Activated CD4-positive, alpha-beta T cell treated with anti-CD3 and anti-CD28 coated beads, Interleukin-2, amount 50 U/mL, for 1 hour (primary cell): ENCODE measurements at regions not wholly inside any gene's neighbourhood (a gene's known extent, or its start where the extent isn't known, plus 50 kb on each side); places are given as distances from the start of the nearest gene placed in this dataset.

Experiments
- DNase-seq: peaks from one replicate; pipeline ENCODE4 v3.0.0-alpha.2; 2020

DNA sequence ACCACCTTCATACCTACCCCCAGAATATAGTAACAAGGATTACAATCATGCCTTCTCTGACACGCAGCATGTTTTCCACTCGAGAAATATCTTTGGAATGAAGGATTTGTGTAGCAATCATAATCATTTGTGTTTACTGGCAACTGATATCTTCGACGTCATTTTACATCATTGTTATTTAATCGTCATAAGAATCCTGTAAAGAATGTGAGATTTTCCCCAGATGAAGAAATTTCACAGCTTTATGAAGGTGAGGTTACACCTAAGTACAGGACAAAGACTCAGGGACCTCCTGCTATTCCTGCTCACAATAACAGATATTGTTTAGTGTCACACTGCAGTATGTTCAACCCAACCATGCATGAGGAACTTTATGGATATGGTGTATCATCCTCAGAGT lies 198.2 kb upstream of the LDB2 start:
- no peak for DNase-seq

DNA sequence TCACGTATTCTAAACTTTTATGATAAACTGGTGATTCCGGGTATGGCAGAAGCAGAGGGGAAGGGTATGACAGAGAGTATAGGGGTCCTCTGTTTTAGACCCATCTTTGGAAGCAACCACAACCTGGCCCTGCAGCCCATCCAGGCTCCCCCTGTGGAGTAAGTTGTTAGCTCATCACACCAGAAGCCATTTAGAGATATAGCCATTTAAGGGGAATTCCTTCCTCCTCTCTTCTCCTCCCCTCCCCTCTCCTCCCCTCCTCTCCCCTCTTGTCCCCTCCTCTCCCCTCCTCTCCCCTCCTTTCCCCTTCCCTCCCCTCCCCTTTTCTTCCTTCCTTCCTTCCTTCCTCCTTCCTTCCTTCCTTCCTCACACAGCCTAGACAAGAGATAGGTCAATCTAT lies 197.3 kb upstream of the LDB2 start:
- DNase-seq, result no peak

DNA sequence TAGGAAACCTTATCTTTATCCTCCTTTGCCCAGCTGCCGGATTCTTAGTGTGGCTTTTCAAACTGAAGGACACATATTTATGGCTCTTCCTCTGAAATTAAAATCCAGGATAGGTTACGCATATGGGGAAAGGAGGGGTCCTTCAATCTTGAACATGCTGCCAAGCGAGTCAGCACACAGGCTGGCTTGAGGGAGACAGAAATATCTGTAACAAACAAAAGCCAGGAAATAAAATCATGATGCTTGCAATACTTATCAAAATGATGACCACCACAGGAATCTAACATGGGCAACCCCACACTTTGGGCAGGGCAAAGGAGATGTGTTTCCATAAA lies 196.4 kb upstream of the LDB2 start:
- no peak for DNase-seq

DNA sequence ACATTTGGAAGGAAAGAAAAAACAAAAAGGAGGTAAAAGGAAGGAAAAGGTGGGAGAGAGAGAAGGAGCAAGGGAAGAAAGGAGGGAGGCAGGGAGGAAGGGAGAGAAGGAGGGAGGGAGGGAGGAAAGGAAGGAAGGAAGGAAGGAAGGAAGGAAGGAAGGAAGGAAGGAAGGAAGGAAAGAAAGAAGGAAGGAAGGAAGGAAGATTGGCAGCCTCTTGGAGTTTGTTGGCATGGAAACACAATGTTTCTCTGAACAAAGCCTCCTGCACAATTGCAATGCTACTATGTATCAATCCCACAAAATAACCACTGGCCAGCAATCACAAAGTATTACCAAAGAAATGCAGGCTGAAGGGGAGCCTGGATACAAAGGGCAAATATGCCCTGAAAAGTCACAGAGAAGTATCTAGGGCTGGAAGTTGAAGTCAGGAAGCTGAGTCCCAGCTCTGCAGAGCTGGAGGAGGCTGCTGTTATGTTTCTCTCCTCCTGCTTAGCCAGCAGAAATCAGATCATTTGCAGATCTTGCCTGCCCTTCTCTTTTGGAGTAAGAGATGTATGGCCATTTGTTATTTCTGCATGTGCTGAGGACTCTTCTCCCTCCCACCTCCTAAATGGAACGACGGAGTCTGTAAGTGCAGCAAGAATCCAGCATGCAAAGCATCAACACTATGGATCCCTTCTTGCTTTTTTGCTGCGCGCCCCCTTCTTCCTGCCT lies 195.9 kb upstream of the LDB2 start:
- DNase-seq, result no peak

DNA sequence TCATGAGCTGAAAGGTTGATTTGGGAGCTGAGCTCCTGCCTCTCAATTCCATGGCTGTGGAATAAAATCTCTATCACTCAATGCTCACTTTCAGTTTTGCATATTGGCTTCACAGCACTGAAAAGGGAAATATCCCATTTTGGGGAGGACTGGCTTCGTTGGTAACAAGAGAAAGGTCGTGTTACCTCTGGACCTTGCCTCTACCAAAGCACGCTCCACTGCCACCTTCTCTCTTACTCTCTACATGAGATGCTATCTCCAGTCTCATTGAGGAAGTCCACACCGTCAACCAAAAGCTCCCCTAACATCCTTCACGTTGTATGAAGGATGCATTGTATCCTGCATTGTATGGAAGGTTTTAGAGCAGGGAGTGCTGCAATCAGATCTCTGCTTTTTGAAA lies 195.0 kb upstream of the LDB2 start:
- no peak for DNase-seq

DNA sequence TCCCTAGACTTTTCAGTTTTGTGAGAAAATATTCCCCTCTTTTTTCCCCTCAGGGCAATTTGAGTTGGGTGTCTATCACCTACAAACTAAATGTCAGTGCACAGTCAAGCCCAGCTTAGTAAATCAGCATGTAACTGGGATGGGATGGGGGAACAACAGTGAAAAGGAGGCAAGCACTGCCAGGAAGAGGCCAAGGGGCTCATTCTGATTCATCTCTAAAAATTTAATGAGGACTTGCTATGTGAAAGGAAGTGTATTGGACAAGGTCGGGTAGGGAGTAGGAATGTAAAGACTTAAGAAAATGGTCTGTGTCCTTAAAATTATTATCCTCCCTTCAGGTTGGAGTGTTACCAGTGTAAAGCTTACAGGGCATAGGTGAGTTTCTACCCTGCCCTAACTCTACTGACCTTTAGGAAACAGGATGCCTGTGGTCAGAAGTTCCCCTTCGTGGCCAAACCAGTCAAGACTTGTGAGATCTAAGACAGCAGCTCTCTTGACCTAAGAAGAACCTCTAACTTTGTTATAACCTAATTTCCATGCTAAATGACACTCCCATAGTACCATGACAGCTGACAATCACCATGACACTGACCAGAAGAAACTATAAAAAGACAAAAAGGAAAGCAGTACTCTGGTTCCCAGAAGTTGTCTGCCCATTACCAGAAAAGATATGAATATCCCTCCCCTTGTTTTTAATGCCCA lies 194.4 kb upstream of the LDB2 start:
- no peak for DNase-seq

DNA sequence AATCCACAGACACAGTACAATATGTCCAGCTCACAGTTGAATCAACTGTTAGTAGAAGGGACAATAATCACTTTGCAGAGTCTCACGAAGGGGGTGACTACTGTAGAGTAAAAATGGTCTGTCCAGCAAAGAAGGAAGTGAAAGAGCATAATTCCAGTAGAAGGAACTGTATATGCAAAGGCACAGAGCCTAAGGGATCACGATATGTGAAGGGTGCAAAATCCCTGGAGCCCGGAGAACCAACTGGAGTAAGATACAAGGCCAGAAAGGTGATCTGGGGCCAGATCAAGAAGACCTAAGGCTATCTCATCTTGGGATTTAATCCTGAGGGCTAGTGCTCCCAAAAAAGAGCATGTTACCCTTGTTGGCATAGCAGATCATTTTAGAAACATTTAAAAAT lies 192.7 kb upstream of the LDB2 start:
- no peak for DNase-seq

DNA sequence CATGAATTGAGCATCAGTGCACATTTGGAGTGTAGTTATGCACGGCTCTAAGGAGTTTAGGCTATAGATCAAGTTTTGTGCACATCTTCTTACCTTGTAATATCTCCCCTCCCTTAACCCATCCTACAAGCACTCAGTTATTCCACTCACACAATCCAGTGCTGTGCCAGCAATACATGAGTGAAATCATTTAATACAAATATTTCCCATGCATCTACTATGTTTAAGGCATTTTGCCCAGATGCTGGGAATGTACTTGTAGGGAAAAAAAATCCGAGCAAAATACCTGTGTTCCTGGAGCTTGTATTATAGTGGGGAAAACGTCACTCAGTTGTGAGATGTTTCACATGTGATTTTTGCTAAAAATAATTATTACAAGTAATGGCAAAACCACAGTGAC lies 191.6 kb upstream of the LDB2 start:
- DNase-seq, result no peak

DNA sequence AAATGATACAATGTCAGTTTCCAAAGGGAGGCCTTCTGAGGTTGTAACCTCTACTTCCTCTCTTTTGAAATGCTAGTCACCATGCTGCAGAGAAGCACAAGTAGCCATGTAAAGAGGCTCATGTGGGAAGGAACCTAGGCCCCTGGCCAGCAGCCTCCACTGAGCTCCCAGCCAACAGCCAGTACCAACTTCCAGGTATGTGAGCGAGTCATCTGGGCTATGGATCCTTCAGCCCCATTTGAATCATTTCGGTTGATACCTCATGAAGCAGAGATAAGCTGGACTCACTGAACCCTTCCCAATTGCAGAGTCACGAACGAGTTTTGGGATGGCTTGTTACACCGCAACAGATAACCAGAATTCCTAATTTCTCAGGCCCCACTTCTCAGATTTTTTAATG lies 187.0 kb upstream of the LDB2 start:
- DNase-seq, result no peak

DNA sequence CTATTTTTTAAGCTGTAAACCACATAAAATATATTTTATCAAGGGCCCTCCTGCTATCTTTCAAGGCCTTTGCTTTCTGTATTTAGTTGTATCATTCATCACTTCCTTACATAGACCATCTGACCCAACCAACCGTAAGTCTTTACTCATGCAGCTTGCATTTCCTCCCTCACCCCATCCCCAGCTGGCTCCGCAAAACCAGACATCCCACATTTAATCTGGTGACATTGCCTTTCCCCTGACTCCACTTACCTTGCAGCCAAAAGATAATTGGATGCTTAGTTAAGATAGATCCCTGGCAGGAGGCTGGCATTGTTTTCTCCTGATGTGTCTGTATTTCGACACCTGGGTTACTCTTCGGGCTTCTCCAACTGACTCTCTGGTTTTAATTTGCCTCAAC lies 183.7 kb upstream of the LDB2 start:
- no peak for DNase-seq

DNA sequence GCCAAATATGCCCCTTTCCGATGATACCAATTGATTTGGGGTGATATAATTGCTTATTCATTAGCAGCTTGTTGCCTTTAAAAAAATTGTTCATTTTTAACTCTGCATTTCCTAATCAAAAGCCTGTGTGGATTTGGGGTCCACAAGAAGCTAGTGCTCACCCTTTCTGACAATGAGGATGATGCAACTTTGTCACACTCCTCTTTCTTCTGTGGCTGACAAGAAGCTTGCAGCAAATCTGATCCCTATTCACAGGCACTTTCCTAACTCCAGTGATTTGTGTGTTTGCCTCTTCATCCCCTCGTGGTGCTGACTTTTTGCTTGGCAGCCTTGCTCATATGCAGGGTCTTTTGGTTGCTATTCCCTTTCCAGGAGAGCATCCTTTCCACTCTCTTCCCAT lies 182.7 kb upstream of the LDB2 start:
- no peak for DNase-seq

DNA sequence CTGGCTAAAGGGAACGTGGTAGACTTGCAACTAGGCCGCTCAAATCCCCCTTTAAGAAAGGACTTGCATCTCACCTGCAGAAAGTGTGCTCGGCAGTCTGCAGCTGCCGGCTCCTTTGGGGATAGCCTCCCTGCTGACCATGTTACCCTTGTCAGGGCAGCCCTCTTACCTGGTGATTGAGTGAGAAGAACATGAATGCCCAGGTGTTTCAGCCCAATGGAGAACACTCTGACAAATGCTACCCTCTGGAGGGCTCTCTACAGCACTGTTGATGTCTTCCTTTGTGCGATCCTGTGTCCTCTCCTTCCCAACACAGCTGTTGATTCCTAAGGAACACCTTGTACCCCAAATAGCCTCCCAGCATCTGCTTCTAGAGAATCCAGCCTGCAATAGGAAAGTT lies 178.7 kb upstream of the LDB2 start:
- no peak for DNase-seq

DNA sequence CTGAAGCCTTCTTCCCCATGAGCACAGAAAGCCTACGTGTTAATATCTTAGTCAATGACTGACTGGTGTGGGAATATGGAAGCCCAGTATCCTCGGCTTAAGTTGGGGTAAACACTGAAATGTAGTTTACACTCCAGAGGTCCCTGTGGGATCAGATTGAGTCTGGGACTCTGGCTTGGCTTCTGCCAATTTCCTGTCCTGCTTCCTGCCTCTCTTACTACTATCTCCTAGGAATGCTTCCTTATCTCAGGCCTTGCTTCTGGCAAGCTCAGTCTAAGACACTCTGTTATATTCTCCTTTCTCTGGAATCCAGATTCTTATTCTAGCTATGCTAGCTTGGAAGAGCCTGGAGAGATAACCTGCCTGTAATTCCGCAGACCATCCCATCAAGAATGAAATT lies 174.0 kb upstream of the LDB2 start:
- DNase-seq, result no peak

DNA sequence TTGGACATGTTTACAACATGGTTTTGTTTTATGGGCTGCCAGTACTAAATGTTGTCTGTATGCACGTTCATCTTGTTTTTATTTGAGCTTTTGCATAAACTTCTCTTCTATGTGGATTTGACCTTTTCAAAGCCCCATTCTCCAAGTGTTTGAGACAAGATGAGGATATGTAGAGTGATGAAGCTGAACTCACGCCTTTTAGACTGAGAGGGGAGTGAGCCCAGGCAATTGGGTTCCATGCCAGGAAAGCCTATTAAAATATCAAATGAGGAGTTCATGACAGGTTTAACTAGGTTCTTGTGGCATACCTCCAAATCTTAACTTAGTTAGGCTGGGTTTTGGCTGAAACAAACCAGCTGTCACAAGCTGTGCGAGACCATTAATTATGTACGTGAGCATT lies 170.4 kb upstream of the LDB2 start:
- DNase-seq, result no peak

DNA sequence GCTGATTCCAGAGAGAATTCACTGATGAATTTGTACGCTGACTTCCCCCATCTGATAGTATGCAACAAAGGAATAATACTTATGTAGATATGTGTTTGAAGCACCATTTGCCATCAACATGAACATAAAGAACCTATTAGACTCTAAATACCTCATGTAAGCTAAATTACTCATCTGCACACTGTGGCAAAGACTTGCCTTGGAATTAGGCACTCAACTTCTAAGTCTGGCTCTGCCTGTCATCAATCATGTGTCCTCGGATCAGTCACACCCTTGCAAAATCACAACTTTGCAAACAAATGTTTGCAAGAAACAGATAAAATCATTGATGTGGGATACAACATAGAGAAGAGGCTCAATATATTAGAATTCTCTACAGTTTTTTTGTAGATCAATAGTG lies 169.9 kb upstream of the LDB2 start:
- no peak for DNase-seq

DNA sequence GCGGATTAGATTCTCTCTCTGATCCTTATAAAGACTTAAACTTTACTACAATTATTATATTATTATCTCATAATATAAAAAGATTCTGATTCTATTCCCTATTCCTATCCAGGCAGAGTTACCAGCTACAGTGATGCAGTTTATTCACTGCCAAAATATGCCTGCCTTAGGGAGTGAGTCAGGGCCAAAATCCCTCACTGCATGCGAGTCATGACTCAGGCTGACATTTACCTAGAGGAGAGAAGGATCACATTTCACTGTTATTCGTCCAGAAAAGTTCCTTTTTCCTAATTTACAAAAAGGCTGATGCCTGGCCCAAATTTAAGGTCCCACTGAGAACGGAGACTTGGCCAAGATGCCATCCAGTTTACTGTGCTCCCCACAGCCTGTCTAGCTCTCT lies 168.5 kb upstream of the LDB2 start:
- no peak for DNase-seq

DNA sequence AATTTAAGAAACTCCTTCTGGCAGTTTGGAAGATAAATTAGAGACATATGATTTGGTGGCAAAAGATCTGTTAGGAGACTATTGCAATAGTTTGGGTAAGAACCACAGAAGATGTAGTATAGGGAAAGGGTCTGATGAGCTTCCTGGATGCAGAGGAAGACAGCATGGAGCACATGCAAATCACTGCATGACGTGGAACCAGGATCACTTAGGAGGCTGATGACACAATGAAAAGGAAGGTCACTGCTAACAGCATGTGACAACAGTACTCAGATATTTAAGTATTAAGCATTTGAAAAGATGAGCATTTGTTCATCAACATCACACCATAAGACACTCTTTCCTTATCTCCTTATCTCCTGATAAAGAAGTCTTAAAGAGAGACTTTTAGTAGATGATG lies 167.8 kb upstream of the LDB2 start:
- DNase-seq, result no peak

DNA sequence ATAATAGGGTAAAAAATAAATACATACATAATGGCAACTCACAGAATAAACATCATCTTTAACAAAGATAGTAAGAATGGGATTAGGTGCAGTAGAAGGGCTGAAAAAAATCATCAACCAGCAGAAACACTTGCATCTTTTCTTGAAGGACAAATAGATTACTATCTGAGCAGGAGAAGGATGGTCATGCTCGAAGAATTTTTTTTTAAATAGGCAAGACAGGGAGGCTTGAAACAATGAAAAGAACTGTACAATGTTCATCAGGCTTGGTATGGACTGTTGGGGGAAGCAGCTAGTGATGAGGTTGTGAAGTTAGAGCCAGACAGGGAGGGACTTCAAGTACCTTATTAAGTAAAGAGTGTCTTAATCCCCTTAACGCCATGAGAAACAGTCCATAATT lies 167.4 kb upstream of the LDB2 start:
- no peak for DNase-seq

DNA sequence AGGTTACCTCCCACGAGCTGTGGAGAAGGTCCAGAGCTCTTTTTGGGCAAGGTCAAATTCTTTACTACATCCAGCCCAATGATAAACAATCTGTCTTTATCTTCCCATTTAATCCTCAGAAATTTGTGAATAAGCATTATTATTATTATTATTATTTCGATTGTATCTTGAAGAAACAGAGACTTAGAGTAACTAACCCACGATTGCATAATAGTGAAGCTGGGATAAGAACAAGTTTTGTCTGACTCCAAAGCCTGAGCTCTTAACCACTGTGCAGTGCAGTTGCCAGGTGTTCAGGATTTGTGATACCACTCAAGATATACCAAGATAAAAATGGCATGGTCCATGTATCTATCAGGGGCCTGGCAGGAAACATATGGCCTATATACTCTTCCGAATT lies 166.5 kb upstream of the LDB2 start:
- no peak for DNase-seq

DNA sequence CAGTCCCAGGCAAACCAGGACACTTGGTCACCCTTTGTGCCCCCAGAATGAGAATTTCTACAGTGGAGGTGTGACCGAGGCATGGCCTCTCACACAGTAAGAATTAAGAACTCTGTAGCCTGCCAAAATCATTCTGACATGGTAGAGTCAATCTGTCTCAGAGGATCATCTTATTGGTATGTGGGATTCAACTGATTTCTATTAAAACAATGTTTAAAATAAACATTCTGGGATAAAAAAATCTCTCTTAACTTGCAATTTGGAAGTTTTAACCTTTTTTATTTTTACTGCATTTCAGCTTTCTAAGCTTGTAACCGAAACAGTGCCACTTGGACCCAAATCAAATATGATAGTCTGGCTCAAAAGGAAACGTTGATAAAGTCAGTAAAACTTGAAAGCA lies 165.4 kb upstream of the LDB2 start:
- no peak for DNase-seq

DNA sequence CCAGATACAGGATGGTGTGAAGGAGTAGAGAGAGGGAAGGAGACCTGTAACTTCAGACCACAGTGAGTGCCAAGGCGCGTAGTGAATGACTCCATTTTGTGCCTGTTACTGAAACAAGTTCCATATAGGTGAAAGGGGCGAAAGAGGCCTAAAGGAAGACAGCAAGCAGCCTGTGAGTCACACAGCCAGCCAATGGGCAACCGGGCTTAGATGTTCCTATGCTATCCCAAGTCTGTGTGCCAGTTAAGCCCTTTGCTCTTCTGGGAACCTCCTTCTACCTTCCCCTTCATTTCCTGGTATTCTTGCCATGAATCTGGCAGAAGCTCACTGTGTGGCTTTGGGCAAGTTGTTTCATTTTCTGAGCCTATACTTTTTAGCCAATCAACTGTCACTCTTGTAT lies 161.8 kb upstream of the LDB2 start:
- no peak for DNase-seq

DNA sequence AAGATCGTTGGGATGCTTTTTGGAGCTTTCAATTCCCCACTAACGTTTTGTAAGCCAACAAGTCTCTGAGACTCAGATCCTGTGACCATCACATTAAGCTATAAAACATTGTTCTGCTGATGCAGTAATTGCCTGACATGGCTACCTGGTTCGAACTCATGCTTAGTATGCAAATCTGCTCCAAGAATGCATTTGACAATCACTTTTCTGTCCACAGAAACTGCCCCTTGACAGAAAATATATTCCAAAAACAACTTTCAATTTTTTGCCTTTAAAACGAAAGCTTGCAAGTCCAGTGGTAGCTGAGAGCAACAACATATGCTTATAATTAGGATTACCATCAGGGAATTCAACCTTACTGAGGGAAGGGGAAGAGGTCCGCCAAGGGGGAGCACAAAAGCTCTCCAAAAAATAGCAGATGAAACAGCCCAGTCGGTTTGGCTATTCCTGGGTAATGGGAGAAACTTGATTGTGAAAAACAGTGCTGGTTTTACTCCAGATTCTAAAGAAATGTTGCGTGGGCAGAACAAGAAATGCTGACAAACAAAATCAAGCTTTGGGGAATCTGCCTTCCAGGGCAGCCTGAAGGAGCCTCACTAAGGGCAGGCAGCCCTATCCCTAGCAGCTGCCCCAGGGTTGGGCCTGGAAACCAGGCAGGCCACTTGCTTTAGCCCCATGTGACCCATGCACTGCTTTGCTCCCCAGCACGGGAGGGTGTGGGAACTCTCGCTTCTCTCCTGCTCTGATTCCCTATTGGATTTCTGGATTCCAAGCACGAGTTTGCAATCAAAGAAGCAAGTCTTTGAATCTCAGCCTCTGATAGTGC lies 160.7 kb upstream of the LDB2 start:
- DNase-seq, result no peak

DNA sequence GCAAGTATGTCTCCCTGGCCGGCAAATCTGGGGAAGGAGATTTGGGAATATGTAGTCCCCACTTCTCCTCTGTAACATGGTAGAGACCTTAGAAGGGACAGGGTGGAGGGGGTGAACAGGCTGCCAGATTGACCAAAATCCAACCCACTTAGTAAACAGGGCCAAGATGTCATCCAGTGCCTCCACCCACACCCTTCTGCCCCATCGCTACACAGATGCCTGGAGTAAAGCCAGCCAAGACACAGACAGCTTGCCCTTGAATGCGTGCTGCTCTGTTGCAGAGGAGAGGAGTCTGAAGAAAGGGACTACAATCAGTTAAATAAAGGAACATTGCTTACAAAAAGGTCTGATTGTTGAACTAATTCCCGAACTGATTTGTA lies 160.1 kb upstream of the LDB2 start:
- DNase-seq, result no peak

DNA sequence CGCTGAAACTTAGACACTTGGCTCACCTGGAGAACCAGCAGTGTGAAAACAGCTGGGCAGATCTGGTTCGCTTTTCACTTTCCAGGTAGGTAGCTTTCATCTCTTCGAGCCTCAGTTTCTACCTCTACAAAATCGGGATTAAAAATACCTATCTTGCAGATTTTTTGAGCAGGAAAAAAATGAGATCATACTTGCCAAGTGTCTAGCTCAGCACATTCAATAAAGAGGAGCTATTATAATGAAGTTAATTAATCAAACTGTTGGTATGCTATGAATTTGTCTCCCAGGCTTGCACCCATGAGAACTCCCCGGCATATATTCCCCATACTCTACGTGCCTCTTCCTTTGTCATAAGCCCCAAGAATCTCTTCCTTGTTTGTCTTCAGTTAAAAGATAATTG lies 158.6 kb upstream of the LDB2 start:
- no peak for DNase-seq

DNA sequence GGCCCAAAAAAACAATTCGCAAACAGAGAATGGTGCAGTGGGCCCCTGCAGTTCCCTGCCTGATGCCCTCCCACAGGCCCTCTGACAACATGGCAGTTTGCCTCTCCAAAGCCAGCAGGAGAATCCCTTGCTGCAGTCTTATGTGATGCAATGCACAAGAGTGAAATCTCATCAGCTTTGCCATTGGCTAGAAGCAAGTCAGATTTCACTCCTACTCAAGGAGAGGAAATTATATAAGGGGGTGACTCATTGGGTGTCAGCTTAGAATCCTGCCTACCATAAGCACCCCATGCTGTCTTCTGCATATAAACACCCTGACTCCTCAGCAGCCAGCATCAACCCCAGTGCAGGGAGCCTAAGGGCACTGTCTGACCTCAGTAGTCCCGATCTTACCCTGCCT lies 157.3 kb upstream of the LDB2 start:
- DNase-seq, result no peak
